Activated T-cell treated with anti-CD3 and anti-CD28 coated beads, Interleukin-2, amount 50 U/mL, for 4 hours (primary cell): ENCODE measurements at regions not wholly inside any gene's neighbourhood (a gene's known extent, or its start where the extent isn't known, plus 50 kb on each side); places are given as distances from the start of the nearest gene placed in this dataset.

Experiments used
- ATAC-seq, 2 donors: fragments of 200-7000 bp; cut with Tn5 transposase; one replicate each; pipeline ENCODE4 v1.10.0; 2021
- DNase-seq: peaks from one replicate; pipeline ENCODE4 v3.0.0-alpha.2; 2020
- H3K27me3 Mint-ChIP-seq: one replicate; pipeline ENCODE4 v1.8.0; 2021; ENCODE audit warnings: low read depth, mixed read lengths
- H3K36me3 Mint-ChIP-seq: one replicate; pipeline ENCODE4 v1.8.0; 2022; ENCODE audit warnings: mixed read lengths; ENCODE audit not compliant: insufficient read depth
- H3K4me1 Mint-ChIP-seq: one replicate; pipeline ENCODE4 v1.8.0; 2021; ENCODE audit warnings: low read depth, mixed read lengths
- H3K4me3 Mint-ChIP-seq: one replicate; pipeline ENCODE4 v1.8.0; 2021; ENCODE audit warnings: mild to moderate bottlenecking, moderate library complexity, mixed read lengths
- H3K9me3 Mint-ChIP-seq: one replicate; pipeline ENCODE4 v1.8.0; 2021; ENCODE audit warnings: mixed read lengths

DNA sequence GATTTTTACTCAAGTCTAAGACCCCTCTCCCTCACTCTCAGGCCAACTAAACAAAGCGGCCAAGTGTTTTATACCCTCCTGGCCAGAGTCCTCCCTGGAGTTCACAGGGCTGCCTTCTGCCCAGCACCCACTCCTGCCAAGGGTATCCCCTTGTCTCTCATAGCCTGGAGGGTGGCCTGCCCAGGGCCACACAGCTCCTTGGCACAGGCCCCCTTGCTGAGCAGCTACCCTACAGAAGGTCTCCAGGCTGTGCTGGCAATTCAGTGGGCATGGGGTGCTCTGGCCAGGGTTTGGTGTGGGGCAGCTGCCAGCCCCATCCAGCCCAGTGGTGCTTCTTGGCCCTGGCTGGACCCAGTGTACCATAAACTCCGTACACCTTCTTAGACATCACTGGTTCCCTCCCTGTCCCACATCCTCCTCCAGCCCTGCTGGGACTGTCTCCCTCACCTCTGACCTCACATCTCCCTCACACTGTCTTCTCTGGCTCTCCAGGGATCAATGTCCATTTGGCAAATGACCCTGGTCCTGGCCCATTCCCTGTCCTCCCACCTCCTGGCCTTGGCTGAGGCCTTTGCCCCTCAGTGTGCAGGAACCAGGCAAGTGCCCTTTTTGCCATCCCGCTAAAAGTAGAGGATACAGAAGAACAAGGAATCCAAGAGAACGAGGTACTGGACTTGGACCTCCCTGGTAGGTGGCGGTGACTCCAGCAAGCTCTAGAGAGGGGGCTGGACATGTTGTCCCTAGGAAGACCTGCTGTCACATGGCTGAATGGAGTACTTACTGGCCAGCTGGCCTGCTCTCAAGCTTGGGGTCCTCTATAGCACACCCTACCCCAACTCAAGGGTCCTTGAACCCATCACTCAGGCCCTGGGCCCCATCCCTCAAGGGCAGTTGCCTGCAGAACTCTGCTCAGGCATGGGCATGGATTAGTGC is 50.0 kb upstream of the TRPM1 start:
- ATAC-seq (no peak), DNase-seq (no peak)
- no peaks in the 10 kb centered on the region for H3K4me1 Mint-ChIP-seq
- no peaks in the 10 kb centered on the region for H3K36me3 Mint-ChIP-seq
- no peak overlapping the region for H3K4me3 Mint-ChIP-seq
- H3K9me3 Mint-ChIP-seq: no peaks in the 10 kb centered on the region
- no peaks in the 10 kb centered on the region for H3K27me3 Mint-ChIP-seq

DNA sequence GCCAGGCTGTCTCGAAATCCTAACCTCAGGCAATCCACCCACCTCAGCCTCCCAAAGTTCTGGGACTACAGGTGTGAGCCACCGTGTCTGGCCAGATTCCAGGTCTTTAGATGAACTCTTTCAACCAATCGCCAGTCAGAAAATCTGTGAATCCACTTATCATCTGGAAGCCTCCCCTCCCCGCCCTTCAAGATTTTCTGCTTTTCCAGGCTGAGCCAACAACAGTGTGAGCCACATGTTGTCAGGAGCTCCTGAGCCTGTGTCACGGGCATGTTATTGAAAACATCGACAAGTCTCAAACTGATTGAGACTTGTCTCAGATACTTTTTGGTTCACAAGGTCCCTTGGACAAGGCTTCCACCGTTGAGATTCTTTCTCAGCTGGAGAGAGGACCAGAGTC is 52.0 kb upstream of the TRPM1 start:
- no peaks in the 10 kb centered on the region for H3K27me3 Mint-ChIP-seq
- no peak overlapping the region for H3K4me3 Mint-ChIP-seq
- H3K4me1 Mint-ChIP-seq: no peaks in the 10 kb centered on the region
- ATAC-seq: no peak
- H3K36me3 Mint-ChIP-seq: no peaks in the 10 kb centered on the region
- no peaks in the 10 kb centered on the region for H3K9me3 Mint-ChIP-seq
- no peak for DNase-seq

DNA sequence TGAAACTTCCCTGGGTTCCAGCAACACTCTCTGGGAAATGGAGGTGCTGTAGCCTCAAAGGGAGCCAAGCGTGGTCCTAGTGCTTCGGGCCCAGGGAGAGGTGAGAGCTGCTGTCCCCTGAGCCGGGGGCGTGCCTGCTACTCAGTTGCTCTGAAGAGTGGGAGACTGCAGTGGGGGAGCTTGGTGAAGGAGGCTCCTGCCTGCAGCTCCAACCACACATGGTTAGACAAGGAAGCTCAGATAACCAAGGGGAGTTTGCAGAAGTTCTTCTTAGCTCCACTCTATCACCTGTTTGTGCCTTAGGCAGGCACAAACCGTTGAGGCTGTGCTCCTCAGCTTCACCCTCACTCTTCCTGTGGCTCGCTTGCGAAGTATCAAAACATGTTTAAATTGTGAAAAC is 53.6 kb upstream of the TRPM1 start:
- no peaks in the 10 kb centered on the region for H3K36me3 Mint-ChIP-seq
- no peaks in the 10 kb centered on the region for H3K4me1 Mint-ChIP-seq
- H3K4me3 Mint-ChIP-seq: no peak overlapping the region
- H3K9me3 Mint-ChIP-seq: no peaks in the 10 kb centered on the region
- no peaks in the 10 kb centered on the region for H3K27me3 Mint-ChIP-seq
- ATAC-seq (no peak), DNase-seq (no peak)

- DNase-seq: no peak
- Mint-ChIP-seq H3K4me3 (no peak overlapping the region), H3K27me3 (no peaks in the 10 kb centered on the region), H3K4me1 (no peaks in the 10 kb centered on the region), H3K36me3 (no peaks in the 10 kb centered on the region), H3K9me3 (no peaks in the 10 kb centered on the region)
- no peak for ATAC-seq
Measured at GRCh38 chr15:31156226-31156625, 54.7 kb upstream of the TRPM1 start.

- Mint-ChIP-seq H3K4me1 (no peaks in the 10 kb centered on the region), H3K36me3 (no peaks in the 10 kb centered on the region), H3K4me3 (no peak overlapping the region), H3K9me3 (no peaks in the 10 kb centered on the region), H3K27me3 (no peaks in the 10 kb centered on the region)
- ATAC-seq (no peak), DNase-seq (no peak)
Measured at GRCh38 chr15:31156808-31157207, 55.3 kb upstream of the TRPM1 start.

DNA sequence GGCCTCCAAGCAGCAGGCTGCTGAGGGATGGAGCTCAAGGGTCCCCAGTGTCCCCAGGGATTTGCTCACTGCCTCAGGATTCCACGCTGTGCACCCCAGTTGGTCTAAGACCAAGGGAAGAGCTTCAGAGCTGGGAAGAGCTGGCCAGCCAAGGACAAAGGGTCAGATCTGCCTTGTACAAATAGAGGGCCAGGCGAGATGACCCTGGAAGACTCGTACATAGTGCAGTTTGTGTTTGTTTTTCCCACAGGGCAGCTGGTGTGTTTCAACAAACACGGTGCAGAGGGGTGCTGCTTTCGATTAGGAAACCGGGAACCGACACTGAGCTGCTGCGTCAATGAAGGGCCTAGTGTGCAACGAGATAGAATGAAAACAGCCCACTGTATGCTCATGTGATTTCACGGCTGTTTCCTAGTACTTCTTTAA is 56.1 kb upstream of the TRPM1 start:
- ATAC-seq (no peak), DNase-seq (no peak)
- Mint-ChIP-seq H3K9me3 (no peaks in the 10 kb centered on the region), H3K4me1 (no peaks in the 10 kb centered on the region), H3K4me3 (no peak overlapping the region), H3K27me3 (peaks cover 3% of the 10 kb centered on the region), H3K36me3 (no peaks in the 10 kb centered on the region)

DNA sequence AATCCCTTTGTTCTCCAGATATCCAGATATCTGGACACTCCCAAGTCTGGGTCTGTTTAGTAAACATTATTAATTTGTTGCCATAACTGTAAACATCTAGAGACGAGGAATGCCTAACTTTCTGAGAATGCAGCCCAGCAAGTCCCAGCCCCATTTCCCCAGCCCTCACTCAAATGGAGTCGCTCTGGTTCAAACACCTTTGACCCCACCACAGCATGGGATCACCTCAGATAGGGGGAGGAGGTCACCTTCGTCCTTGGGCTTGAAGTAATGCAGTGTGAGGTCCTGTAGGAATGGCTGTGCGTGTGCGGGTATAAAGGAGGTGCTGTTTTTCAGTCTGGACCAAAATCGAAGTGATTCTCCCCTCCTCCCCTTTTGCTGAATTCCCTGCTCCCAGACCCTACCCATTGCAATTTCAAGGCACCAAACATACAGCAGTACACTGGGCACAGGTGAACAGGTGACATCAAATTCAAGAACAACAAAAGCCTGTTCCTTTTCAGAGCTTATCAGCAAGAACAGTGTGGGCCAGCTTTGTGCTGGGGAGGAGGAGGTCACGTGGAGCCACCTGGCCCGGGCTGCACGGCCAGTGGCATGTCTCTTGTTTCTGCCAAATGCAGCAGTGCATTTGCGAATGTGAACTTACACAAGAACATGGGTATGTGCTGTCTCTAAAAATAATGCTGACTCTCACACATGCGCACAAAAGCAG is 57.5 kb upstream of the TRPM1 start:
- DNase-seq: no peak
- Mint-ChIP-seq H3K36me3 (no peaks in the 10 kb centered on the region), H3K9me3 (no peaks in the 10 kb centered on the region), H3K4me3 (no peak overlapping the region), H3K4me1 (no peaks in the 10 kb centered on the region), H3K27me3 (peaks cover 5% of the 10 kb centered on the region)
- ATAC-seq: no peak

DNA sequence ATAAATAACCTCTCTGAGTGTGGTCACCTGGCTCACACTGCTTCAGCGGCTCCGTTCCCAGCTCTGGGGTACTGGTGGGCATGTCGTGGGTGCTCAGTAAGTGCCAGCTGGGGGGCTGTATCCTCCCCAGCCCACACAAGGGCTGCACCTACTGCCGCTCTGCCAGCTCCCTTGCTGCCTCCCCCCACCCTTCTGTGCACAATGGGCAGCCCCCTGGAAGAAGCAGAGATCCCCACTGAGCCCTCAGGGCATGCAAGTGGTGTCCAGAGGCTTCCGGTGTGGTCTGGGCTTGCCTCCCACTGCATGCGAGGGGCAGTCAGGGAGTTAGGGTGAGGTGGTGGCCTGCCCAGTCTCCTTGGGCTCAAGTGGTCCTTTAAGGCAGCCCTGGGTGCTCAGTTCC is 58.3 kb upstream of the TRPM1 start:
- Mint-ChIP-seq H3K9me3 (no peaks in the 10 kb centered on the region), H3K27me3 (peaks cover 5% of the 10 kb centered on the region), H3K4me3 (no peak overlapping the region), H3K36me3 (no peaks in the 10 kb centered on the region), H3K4me1 (no peaks in the 10 kb centered on the region)
- DNase-seq (no peak), ATAC-seq (no peak)

DNA sequence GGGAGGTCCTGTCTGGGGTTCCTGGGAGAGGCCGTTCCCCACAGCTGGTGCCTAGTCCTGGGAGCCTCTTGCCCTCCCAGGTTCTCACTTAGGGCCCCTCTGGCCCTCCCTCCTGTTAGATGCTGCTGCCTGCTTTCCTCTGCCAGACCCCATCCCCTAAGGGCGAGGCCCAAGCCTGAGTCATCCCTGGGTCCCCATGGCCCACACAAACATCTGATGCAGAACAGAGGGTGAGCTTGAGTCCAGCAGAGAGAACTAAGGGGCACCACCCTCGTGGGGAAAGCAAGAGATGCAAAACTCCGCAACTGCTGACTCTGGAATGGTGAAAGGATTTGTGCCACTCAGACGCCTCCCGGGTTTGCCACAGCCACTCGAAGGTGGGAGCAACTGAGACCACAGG is 58.8 kb upstream of the TRPM1 start:
- ATAC-seq: no peak
- H3K9me3 Mint-ChIP-seq: no peaks in the 10 kb centered on the region

DNA sequence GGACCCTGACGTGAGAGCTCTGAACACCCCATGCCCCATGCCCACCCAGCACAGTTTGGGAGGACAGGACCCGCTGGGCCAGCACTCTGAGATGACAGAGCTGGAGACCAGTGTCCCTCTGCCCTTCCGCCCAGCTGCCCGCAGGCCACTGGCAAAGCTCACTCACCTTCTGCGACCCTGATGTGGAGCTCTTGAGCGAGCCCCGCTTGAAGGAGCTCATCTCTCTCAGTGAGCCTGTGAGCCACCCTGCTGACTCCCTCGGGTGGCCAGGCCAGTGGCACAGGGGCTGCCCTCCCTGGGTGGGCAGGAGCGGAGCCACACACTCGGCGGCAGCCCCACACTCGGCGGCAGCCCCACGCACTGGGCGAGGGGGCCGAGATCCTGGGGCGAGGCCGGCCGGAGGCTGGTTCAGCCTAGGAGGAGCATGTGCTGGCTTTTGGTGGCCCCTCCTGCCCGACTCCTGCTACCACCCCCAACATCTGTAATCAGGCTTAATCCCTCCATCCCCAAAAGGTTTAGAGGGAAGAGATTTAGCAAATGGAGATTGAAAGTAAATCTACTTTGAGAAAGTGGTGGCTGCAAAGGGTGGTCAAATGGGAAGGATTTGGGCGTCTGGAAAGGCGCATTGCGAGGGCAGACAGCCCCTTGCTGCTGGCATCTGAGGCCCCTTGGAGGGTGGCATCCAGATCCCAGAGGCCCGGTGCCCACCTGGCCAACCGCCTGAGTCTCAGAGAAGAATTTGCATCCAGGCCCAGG is 59.4 kb upstream of the TRPM1 start:
- peaks cover 5% of the 10 kb centered on the region for H3K27me3 Mint-ChIP-seq
- no peaks in the 10 kb centered on the region for H3K9me3 Mint-ChIP-seq
- ATAC-seq (no peak), DNase-seq (no peak)
- H3K4me3 Mint-ChIP-seq: no peak overlapping the region
- no peaks in the 10 kb centered on the region for H3K4me1 Mint-ChIP-seq
- no peaks in the 10 kb centered on the region for H3K36me3 Mint-ChIP-seq

More for the DNA sequence above, 58.8 kb upstream of the TRPM1 start:
- peaks cover 5% of the 10 kb centered on the region for H3K27me3 Mint-ChIP-seq
- H3K4me1 Mint-ChIP-seq: no peaks in the 10 kb centered on the region
- no peaks in the 10 kb centered on the region for H3K36me3 Mint-ChIP-seq
- DNase-seq: no peak
- H3K4me3 Mint-ChIP-seq: no peak overlapping the region

GRCh38 chr15:31161951-31162350 is 60.4 kb upstream of the TRPM1 start:
- Mint-ChIP-seq H3K9me3 (no peaks in the 10 kb centered on the region), H3K4me1 (peaks cover 3% of the 10 kb centered on the region), H3K4me3 (no peak overlapping the region), H3K36me3 (no peaks in the 10 kb centered on the region), H3K27me3 (peaks cover 5% of the 10 kb centered on the region)
- ATAC-seq (no peak), DNase-seq (no peak)

DNA sequence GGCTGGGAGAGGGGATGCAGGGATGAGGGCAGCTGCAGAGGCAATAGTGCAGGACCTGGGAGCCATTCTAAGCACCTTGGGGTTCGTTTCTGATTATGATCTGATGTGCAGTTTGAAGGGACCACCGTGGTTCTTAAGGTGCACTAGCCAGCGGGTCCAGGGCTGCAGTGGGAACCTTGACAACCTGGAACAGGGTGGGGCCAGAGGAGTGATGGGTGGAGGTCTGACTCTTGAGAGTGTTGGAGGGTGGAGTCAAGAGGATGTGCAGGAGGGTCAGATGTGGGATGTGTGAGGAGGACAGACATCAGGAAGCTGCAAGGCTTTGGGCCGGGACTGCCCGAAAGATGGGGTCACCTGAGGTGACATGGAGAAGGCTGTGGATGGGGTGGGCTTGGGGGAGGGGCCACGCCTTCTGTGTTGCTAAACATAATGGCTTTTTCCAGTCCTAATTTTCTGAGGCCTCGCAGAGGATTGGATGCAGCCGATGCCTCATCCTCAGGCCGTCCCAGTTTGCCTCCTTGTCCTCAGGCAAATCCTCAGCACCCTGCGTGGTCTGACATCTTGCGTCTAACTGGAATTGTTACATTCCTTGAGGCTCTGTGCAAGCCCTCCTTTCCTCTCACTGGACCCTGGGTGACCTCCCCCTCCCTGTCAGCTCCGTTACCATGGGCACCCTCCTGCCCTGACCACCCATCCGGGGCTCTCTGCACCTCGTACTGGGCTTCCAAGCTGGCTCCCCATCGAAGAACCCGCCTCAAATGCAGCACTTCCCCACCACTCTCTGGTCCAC is 61.4 kb upstream of the TRPM1 start:
- ATAC-seq (no peak), DNase-seq (no peak)
- H3K27me3 Mint-ChIP-seq: peaks cover 5% of the 10 kb centered on the region
- H3K4me3 Mint-ChIP-seq: no peak overlapping the region
- H3K36me3 Mint-ChIP-seq: no peaks in the 10 kb centered on the region
- H3K4me1 Mint-ChIP-seq: peaks cover 9% of the 10 kb centered on the region
- no peaks in the 10 kb centered on the region for H3K9me3 Mint-ChIP-seq

GRCh38 chr15:31163769-31164572 is 62.4 kb upstream of the TRPM1 start:
- Mint-ChIP-seq H3K4me1 (peaks cover 17% of the 10 kb centered on the region), H3K9me3 (no peaks in the 10 kb centered on the region), H3K36me3 (no peaks in the 10 kb centered on the region), H3K4me3 (no peak overlapping the region), H3K27me3 (peaks cover 5% of the 10 kb centered on the region)
- DNase-seq (no peak), ATAC-seq (no peak)
